ENCODE measurements at regions not wholly inside any gene's neighbourhood (a gene's known extent, or its start where the extent isn't known, plus 50 kb on each side); places are given as distances from the start of the nearest gene placed in this dataset.

- TF ChIP-seq CTCF (IDR thresholded peaks at IDR 0.05; ENCODE audit: low read depth, low read length) = no peak
- H3K27me3 ChIP-seq = no peaks in the 10 kb centered on the region
- H3K9me3 ChIP-seq = no peaks in the 10 kb centered on the region; the same call in 1 of the 2 replicates
- no peaks in the 10 kb centered on the region for H3K36me3 ChIP-seq
- no peak overlapping the region for H3K4me3 ChIP-seq (ENCODE audit: low read depth, low read length)
- DNase-seq = no peak
- H3K4me1 ChIP-seq = peaks cover 3% of the 10 kb centered on the region; the same call in 1 of the 2 replicates
These were observed 405.7 kb upstream of the RORA start for GRCh38 chr15:61634837-61635236.

- no peak for DNase-seq
- Histone ChIP-seq H3K27me3 (no peaks in the 10 kb centered on the region), H3K4me1 (peaks cover 3% of the 10 kb centered on the region; the same call in 1 of the 2 replicates), H3K36me3 (no peaks in the 10 kb centered on the region), H3K9me3 (no peaks in the 10 kb centered on the region), H3K4me3 (ENCODE audit: low read depth, low read length) (no peak overlapping the region)
- TF ChIP-seq CTCF (IDR thresholded peaks at IDR 0.05; ENCODE audit: low read depth, low read length) = no peak
These were observed 404.8 kb upstream of the RORA start for GRCh38 chr15:61633951-61634350.

- TF ChIP-seq CTCF (IDR thresholded peaks at IDR 0.05; ENCODE audit: low read depth, low read length) = no peak
- no peak for DNase-seq
These were observed 400.2 kb upstream of the RORA start for GRCh38 chr15:61629269-61629668.

GRCh38 chr15:61624950-61625349, 395.8 kb upstream of the RORA start:
- Histone ChIP-seq H3K36me3 (no peaks in the 10 kb centered on the region), H3K4me3 (ENCODE audit: low read depth, low read length) (no peak overlapping the region), H3K9me3 (no peaks in the 10 kb centered on the region), H3K4me1 (peaks cover 12% of the 10 kb centered on the region), H3K27me3 (no peaks in the 10 kb centered on the region)
- TF ChIP-seq CTCF (IDR thresholded peaks at IDR 0.05; ENCODE audit: low read depth, low read length) = no peak
- DNase-seq = no peak

More at GRCh38 chr15:61629269-61629668, 400.2 kb upstream of the RORA start:
- no peaks in the 10 kb centered on the region for H3K9me3 ChIP-seq
- peaks cover 3% of the 10 kb centered on the region; the same call in 1 of the 2 replicates for H3K4me1 ChIP-seq
- H3K4me3 ChIP-seq (ENCODE audit: low read depth, low read length) = no peak overlapping the region
- no peaks in the 10 kb centered on the region for H3K36me3 ChIP-seq
- no peaks in the 10 kb centered on the region for H3K27me3 ChIP-seq

GRCh38 chr15:61623746-61624145, 394.6 kb upstream of the RORA start:
- Histone ChIP-seq H3K4me1 (peaks cover 12% of the 10 kb centered on the region), H3K36me3 (no peaks in the 10 kb centered on the region), H3K4me3 (ENCODE audit: low read depth, low read length) (no peak overlapping the region), H3K27me3 (no peaks in the 10 kb centered on the region), H3K9me3 (no peaks in the 10 kb centered on the region)
- DNase-seq = no peak
- TF ChIP-seq CTCF (IDR thresholded peaks at IDR 0.05; ENCODE audit: low read depth, low read length) = no peak

- H3K4me1 ChIP-seq = peaks cover 12% of the 10 kb centered on the region
- H3K27me3 ChIP-seq = no peaks in the 10 kb centered on the region
- H3K4me3 ChIP-seq (ENCODE audit: low read depth, low read length) = no peak overlapping the region
- H3K36me3 ChIP-seq = no peaks in the 10 kb centered on the region
- no peak for DNase-seq
- H3K9me3 ChIP-seq = no peaks in the 10 kb centered on the region
- no peak for TF ChIP-seq CTCF (IDR thresholded peaks at IDR 0.05; ENCODE audit: low read depth, low read length)
These were observed 392.8 kb upstream of the RORA start for GRCh38 chr15:61621865-61622264.

Measured in BE2C (cell line).